Stomach (tissue), 8 donors: ENCODE measurements at regions not wholly inside any gene's neighbourhood (a gene's known extent, or its start where the extent isn't known, plus 50 kb on each side); places are given as distances from the start of the nearest gene placed in this dataset.

Experiments
- DNase-seq, 2 donors: peaks; one replicate each; pipeline versions ENCODE4 v3.0.0 to v3.0.0-alpha.2; 2013 to 2019
- H3K27ac ChIP-seq, 5 donors: fragments of 200-600 bp in 4 of 5; sonication (generic) in 4 of 5; one replicate each; pipeline ENCODE4 v1.5.1; 2013 to 2019; ENCODE audit warnings: mild to moderate bottlenecking in 1 of 5, moderate library complexity in 1 of 5
- H3K27me3 ChIP-seq, 3 donors: fragments of 200-600 bp; sonication (generic); one replicate each; pipeline ENCODE4 v1.5.1; 2017 to 2019; ENCODE audit warnings: mixed run types in 1 of 3
- H3K36me3 ChIP-seq, 4 donors: fragments of 200-600 bp; sonication (generic); 1 replicate in 3 of 4; 2 replicates in 1 of 4; pipeline ENCODE4 v1.5.1; 2016 to 2019
- H3K4me1 ChIP-seq, 4 donors: fragments of 200-600 bp; sonication (generic); one replicate each; pipeline ENCODE4 v1.5.1; 2016 to 2019
- H3K4me3 ChIP-seq, 4 donors: fragments of 200-600 bp; sonication (generic) in 3 of 4; one replicate each; pipeline ENCODE4 v1.5.1; 2016 to 2019; ENCODE audit warnings: mild to moderate bottlenecking in 1 of 4
- H3K9me3 ChIP-seq, 4 donors: fragments of 200-600 bp; sonication (generic); one replicate each; pipeline ENCODE4 v1.5.1; 2016 to 2019
- CTCF ChIP-seq, 7 experiments: fragments of 450-650 bp in 4 of 7; fragments of 200-600 bp in 3 of 7; sonication (generic) in 3 of 7; IDR thresholded peaks; one replicate each; pipeline ENCODE4 v1.5.1; 2016 to 2019; ENCODE audit warnings: antibody characterized with exemption in 7 of 7, control low read depth in 2 of 7, mild to moderate bottlenecking in 1 of 7
- EP300 ChIP-seq: sonication (generic); formaldehyde crosslinking; IDR thresholded peaks from one replicate; pipeline ENCODE4 v1.6.1; 2017; ENCODE audit warnings: antibody characterized with exemption
- POLR2A ChIP-seq, 4 donors: fragments of 450-650 bp; IDR thresholded peaks; one replicate each; pipeline ENCODE4 v1.6.1; 2016; ENCODE audit warnings: antibody characterized with exemption in 4 of 4, control low read depth in 2 of 4, mild to moderate bottlenecking in 1 of 4, moderate library complexity in 1 of 4
- POLR2AphosphoS5 ChIP-seq, 3 donors: sonication (generic); formaldehyde crosslinking; IDR thresholded peaks; one replicate each; pipeline ENCODE4 v1.6.1; 2016; ENCODE audit warnings: antibody characterized with exemption in 3 of 3
- WGBS, 5 donors: extraction: QIAGEN DNeasy Blood & Tissue Kit in 3 of 5; methylation state at CpG; one replicate each; pipeline versions ENCODE4 v1.1.5 to v1.1.7; 2013 to 2018; 5-methylcytosine and 5-hydroxymethylcytosine counted together
- intact Hi-C: fragments of 100-400 bp; cut with DNase I; formaldehyde crosslinking; loops from one replicate; pipeline ENCODE4 v1.15.1; 2023; ENCODE audit warnings: low total_unique reads
- donor health status: healthy with polysubstance abuse.
- donor health status: Bipolar disorder and iron deficiency.
- donor health status: healthy.

GRCh38 chr17:74008196-74008595, 195.3 kb upstream of the RPL38 start:
- H3K9me3 ChIP-seq = no peaks in the 10 kb centered on the region
- TF ChIP-seq POLR2A (IDR thresholded peaks at IDR 0.05) (no peak), CTCF (IDR thresholded peaks at IDR 0.05) (no peak), POLR2AphosphoS5 (IDR thresholded peaks at IDR 0.05) (no peak), EP300 (no peak)
- no peak overlapping the region for H3K27ac ChIP-seq
- WGBS, 5 donors = 29 to 51% (median 41%) methylated on average over 10 of the region's 10 CpGs
- no peak overlapping the region for H3K4me3 ChIP-seq
- peaks cover 6 to 93% (median 41%) of the 10 kb centered on the region in 3 donors for H3K27me3 ChIP-seq
- H3K4me1 ChIP-seq = peaks cover 0 to 5% (median 0%) of the 10 kb centered on the region in 4 donors
- H3K36me3 ChIP-seq = no peaks in the 10 kb centered on the region
- intact Hi-C loops = no loop called here
- DNase-seq = peak in 1 of 2 donors; percentile 27

GRCh38 chr17:74009056-74009625, 194.3 kb upstream of the RPL38 start:
- TF ChIP-seq POLR2A (IDR thresholded peaks at IDR 0.05) (no peak), POLR2AphosphoS5 (IDR thresholded peaks at IDR 0.05) (no peak), EP300 (no peak), CTCF (IDR thresholded peaks at IDR 0.05) (no peak)
- Histone ChIP-seq H3K36me3 (no peaks in the 10 kb centered on the region), H3K9me3 (no peaks in the 10 kb centered on the region), H3K4me1 (peaks cover 0 to 5% (median 0%) of the 10 kb centered on the region in 4 donors), H3K27me3 (peaks cover 6 to 91% (median 46%) of the 10 kb centered on the region in 3 donors), H3K27ac (no peak overlapping the region), H3K4me3 (no peak overlapping the region)
- intact Hi-C loops = no loop called here
- 52 to 63% (median 58%) methylated on average over 8 of the region's 8 CpGs for WGBS, 5 donors
- no peak for DNase-seq

GRCh38 chr17:74010903-74011302, 192.6 kb upstream of the RPL38 start:
- H3K9me3 ChIP-seq = peaks cover 0 to 8% (median 4%) of the 10 kb centered on the region in 4 donors
- H3K27me3 ChIP-seq = peaks cover 4 to 89% (median 30%) of the 10 kb centered on the region in 3 donors
- no peaks in the 10 kb centered on the region for H3K36me3 ChIP-seq
- DNase-seq = no peak
- peaks cover 0 to 5% (median 0%) of the 10 kb centered on the region in 4 donors for H3K4me1 ChIP-seq
- intact Hi-C loops = no loop called here
- no peak overlapping the region for H3K27ac ChIP-seq
- H3K4me3 ChIP-seq = no peak overlapping the region
- WGBS, 5 donors = 56 to 70% (median 61%) methylated on average over 10 of the region's 10 CpGs
- TF ChIP-seq POLR2A (IDR thresholded peaks at IDR 0.05) (no peak), EP300 (no peak), CTCF (IDR thresholded peaks at IDR 0.05) (no peak), POLR2AphosphoS5 (IDR thresholded peaks at IDR 0.05) (no peak)

GRCh38 chr17:74011966-74012365, 191.5 kb upstream of the RPL38 start:
- TF ChIP-seq EP300 = no peak
- TF ChIP-seq POLR2A (IDR thresholded peaks at IDR 0.05) = no peak
- TF ChIP-seq CTCF (IDR thresholded peaks at IDR 0.05) = no peak
- TF ChIP-seq POLR2AphosphoS5 (IDR thresholded peaks at IDR 0.05) = no peak
- 11 to 25% (median 22%) methylated on average over 4 to 7 of the region's 7 CpGs for WGBS, 5 donors
- H3K27ac ChIP-seq = no peak overlapping the region
- H3K27me3 ChIP-seq = peaks cover 4 to 88% (median 28%) of the 10 kb centered on the region in 3 donors
- H3K4me3 ChIP-seq = no peak overlapping the region
- peaks cover 0 to 5% (median 0%) of the 10 kb centered on the region in 4 donors for H3K4me1 ChIP-seq
- peaks cover 0 to 8% (median 4%) of the 10 kb centered on the region in 4 donors for H3K9me3 ChIP-seq
- H3K36me3 ChIP-seq = no peaks in the 10 kb centered on the region
- peak in 1 of 2 donors; percentile 50 for DNase-seq
- intact Hi-C loops = no loop called here
